Stimulated activated CD4-positive, alpha-beta T cell treated with anti-CD3 and anti-CD28 coated beads, Interleukin-2, amount 100 ng/mL, for 24 hours (primary cell): ENCODE measurements at regions not wholly inside any gene's neighbourhood (a gene's known extent, or its start where the extent isn't known, plus 50 kb on each side); places are given as distances from the start of the nearest gene placed in this dataset.
A peak's percentile ranks its signal among the peaks of the same experiment; 100 is the strongest.

Experiments used
- DNase-seq, 2 donors: peaks; one replicate each; pipeline ENCODE4 v3.0.0-alpha.2; 2020

GRCh38 chr6:144697369-144697760 is 412.2 kb downstream of the UTRN start:
- no peak for DNase-seq

GRCh38 chr6:144697801-144698200 is 412.7 kb downstream of the UTRN start:
- no peak for DNase-seq

DNA sequence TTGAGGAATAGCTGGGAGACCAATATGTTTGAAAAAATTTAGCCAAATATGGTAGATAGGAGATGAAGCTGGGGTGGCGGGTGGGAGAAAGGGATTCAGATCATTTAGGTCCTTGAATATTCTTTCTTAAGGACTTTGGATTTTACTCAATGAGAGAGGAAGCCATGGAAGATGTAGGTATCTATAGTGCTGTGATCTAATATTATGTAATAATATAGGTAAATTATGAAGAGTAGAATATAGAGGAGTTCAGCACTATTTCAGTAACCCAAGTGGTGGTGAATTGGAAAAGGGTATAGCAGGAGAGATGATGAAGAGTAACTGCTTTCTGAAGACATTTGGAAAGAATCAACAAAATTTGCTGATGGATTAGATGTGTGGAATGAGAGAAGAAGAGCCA is 417.6 kb downstream of the UTRN start:
- DNase-seq, result no peak

GRCh38 chr6:144710207-144710606 is 425.1 kb downstream of the UTRN start:
- DNase-seq, result no peak

DNA sequence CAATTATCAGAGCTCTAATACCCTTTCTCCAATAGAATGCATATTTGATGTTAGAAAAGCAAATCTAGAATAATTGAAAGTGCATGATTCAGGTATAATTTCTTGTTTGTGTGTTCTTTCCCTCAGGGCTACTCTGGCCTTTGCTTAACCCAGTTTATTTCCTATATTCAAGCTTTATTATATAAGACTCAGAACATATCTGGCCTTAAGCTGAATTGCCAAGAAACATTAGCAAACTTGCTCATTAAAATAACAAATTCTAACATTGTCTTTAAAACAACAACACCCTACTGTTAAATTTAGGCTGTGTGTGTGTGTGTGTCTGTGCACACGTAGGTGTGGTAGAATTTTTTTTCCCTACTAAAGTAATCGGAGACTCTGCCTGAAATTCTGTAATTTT is 426.5 kb downstream of the UTRN start:
- no peak for DNase-seq

DNA sequence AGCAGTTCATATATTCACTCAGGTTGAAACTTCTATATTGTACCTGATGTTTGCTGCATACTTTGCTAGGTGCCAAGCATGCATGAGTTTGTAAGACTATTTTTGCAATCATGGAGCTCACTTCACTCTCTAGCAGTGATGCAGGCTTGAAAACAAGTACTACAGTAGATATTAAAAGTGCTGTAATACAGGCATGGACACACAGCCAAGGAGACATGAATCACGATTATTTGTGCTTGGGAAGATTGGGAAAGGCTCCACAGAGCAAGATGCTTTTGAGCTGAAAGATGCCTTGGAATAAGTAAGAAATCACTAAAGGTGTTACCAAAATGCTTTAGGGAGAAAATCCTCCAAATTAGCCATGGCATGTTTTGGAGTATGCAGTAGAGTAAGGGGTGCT is 427.4 kb downstream of the UTRN start:
- no peak for DNase-seq

- no peak for DNase-seq
Measured at GRCh38 chr6:144714021-144714712, 429.0 kb downstream of the UTRN start.

- DNase-seq, result no peak
Measured at GRCh38 chr6:144715344-144715743, 430.2 kb downstream of the UTRN start.

- DNase-seq, result no peak
Measured at GRCh38 chr6:144718431-144718830, 433.3 kb downstream of the UTRN start.

DNA sequence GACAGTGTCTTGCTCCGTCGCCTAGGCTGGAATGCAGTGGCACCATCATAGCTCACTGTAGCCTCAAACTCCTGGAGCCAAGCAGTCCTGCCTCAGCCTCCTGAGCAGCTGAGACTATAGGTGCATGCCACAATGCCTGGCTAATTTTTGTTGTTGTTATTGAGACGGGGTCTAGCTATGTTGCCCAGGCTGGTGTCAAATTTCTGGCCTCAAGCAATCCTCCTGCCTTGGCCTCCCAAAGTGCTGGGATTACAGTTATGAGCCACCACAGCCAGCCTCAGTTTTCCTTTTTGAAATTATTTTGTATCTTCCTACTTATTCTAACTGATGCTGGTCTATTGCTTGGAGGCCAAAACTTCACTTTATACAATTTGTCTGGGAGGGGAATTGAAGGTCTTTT is 436.1 kb downstream of the UTRN start:
- no peak for DNase-seq

DNA sequence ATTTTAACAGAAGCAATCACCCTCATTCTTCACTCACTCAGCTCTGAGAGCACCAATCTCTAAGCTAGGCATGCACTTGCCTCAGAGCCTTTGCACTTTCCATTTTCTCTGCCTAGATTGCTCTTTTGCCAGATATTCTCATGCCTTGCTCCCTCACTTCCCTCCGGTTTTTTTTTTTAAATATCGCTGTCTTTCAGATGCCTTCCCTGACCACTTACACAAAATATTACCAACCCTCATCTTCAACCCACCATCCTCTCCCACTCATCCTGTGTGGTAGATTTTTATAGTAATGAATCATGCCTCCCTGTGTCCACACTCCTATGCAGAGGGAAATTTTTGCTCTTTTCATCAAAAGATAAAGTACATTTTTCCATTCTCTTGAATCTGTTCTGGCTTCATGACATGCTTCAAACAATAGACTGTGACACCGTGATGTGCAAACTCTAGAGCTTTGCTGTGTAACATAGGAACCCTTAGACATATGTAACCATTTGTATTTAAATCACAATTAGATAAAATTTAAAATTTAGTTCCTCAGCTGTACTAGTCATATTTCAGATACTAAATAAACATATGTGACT is 437.1 kb downstream of the UTRN start:
- no peak for DNase-seq

GRCh38 chr6:144722925-144723324 is 437.8 kb downstream of the UTRN start:
- DNase-seq, result no peak

DNA sequence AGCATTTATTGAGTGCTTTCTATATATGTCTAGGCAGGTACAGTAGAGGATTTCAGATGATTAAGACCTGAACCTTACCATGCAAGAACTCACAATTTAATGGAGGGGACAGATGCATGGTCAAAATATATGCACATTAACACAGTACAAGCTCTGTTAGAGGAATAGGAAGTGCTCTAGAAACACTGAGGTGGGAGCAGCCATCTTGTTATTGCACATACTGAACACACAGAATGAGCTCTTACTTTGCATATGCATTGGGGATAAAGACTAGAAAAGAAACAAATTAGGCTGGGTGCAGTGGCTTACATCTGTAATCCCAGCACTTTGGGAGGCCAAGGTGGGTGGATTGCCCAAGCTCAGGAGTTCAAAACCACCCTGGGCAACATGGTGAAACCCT is 438.3 kb downstream of the UTRN start:
- DNase-seq, result no peak

DNA sequence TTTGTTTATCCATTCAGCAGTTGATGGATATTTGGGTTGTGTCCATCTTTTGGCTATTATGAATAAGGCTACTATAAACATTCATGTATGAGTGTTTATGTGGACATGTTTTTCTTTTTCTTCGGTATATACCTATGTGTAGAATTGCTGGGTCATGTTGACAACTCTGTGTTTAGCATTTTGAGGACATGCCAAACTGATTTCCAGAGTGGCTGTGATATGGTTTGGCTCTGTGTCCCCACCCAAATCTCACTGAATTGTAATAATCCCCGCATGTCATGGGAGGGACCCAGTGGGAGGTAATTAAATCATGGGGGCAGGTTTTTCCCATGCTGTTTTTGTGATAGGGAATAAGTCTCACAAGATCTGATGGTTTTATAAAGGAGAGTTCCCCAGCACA is 439.7 kb downstream of the UTRN start:
- DNase-seq, result no peak

- peak in 1 of 2 donors; percentile 4 for DNase-seq
Measured at GRCh38 chr6:144725736-144726522, 440.8 kb downstream of the UTRN start.

DNA sequence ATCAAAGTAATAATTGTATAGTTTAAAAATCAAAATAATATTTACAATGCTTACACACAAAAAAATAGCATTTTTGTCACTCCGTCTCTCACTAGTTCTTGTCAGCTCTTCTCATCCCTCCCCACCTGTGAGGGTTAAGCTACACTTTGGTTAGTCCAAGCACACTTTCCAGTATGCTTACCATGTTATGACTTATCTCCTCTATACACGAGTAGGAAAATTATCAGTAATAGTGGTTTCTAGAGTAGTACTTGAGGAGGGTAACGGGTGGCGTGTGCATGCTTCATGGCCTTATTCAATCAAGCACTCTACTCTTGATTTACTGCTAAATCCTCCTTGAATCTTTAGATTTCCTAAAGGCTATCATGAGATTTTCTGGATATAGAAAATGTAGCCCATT is 443.7 kb downstream of the UTRN start:
- DNase-seq, result no peak

DNA sequence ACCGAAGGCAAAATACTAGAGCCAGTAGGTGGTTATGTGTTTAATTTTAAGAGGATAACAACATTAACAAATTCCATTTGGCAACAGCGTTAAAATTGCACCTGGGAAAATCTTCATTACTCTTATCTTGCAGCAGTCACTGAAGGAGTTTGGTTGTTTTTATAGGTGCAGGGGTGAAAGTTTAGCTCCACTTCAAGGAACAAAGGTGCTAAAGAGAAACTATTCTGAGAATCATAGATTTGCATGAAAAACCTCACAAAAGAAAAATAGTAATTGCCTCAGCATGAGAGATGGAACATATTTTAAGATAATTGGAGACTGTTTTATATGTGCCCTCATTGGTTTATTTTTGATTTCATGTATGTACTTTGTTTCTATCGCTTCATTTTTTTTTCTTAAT is 444.4 kb downstream of the UTRN start:
- no peak for DNase-seq

GRCh38 chr6:144730088-144730645 is 445.0 kb downstream of the UTRN start:
- no peak for DNase-seq

- DNase-seq, result no peak
Measured at GRCh38 chr6:144731229-144731628, 446.1 kb downstream of the UTRN start.

DNA sequence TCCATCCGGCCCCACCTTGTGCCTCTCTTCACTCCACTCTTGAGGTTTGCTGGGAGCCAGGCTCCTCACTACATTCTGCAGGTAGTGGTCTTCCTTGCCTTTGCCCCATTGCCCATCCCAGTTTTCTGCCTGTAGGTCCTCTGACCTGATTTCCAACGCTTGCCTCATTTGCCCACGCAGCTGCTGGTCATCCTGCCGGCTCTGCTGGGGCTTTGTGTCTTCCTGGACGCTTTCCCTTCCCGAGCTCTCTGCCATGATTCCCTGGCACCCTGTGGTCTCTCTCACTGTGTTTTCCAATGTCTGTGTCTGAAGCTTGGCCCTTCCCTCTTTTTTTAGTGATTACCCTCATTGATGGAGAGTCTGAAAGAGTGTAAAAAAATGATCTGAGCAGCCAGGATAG is 451.6 kb downstream of the UTRN start:
- DNase-seq, result no peak

DNA sequence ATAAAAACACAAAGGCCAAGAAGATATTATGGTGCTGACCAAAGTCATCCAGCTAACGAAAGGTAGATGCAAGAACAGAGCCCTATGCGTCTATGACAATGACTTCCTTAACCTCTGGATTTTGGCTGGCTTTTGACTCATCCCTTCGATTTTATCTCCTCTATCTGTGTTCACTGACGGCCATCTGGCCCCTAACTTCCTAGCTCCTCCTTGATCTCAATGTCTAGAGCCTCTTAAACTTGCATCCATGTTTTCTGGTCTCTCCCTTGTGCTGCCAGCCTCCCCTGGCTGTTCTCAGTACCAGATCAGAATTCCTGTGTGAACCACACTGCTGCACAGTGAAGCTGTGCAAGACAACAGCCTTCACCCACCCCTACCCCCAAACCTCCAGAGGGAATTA is 452.9 kb downstream of the UTRN start:
- no peak for DNase-seq

DNA sequence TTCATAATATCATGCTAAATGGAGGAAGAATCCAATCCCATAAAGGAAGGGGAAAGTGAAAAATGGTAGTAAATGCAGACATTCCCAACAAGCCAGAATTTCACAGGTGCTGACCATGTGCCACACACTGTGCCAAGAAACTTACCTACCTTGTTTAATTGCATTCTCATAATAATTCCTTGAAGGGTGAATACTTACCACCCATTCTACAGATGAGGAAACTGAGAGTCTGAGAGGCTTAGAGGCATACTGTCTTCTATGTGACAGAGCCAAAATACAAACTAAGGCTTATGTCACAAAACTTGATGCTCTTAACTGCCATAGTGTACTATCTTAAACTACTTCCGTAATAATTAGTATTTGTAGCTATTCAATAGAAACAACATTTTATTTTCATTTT is 454.7 kb downstream of the UTRN start:
- no peak for DNase-seq

DNA sequence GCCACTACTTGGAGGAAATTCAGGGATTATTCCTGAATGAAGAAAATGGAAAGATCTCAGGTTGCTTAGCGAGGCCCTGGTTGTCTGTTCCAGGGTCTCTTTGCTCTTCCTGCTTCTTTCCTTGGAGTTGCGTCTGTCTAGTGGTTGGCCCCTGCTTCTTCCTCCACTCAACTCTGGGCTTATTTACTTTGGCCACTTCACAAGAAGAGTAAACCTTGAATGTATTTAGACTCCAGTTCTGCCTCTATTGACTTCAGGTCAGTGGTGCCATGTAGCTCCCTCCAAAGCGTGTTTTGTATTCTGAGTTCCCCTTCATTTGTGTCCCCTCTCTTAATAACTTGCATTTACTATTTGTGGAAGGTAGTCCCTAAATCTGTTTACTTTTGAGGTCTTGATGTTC is 456.5 kb downstream of the UTRN start:
- no peak for DNase-seq

DNA sequence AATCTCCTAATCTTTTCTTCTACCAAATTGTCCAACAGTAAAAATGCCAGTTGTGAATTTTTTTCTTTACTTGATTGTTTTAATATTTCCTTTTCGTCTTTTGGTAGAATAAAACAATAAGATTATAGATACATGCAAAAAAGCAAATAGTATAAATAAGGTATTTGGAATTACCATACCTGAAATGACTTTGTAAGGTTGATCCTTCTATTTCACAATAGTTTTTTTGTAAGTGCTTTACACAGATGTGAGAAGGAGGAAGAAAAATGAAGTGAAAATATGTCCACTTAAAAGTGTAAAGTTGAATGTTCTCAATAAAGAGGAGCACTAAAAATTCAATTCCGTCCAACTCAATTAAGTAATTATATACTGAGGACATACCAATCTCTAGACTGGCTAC is 457.6 kb downstream of the UTRN start:
- DNase-seq, result no peak
